Endothelial cell of umbilical vein (primary cell): ENCODE measurements at regions not wholly inside any gene's neighbourhood (a gene's known extent, or its start where the extent isn't known, plus 50 kb on each side); places are given as distances from the start of the nearest gene placed in this dataset.

ENCODE experiments used
- POLR2A ChIP-seq: IDR thresholded peaks from 2 replicates; pipeline ENCODE4 v1.6.1; 2012; ENCODE audit warnings: low read depth, mild to moderate bottlenecking, control low read depth, low read length
- POLR2AphosphoS5 ChIP-seq: IDR thresholded peaks from 2 replicates; pipeline ENCODE4 v1.6.1; 2012; ENCODE audit warnings: low read depth, mild to moderate bottlenecking, control low read depth, low read length, moderate library complexity; ENCODE audit not compliant: insufficient read depth
- TF ChIP-seq, protein P1 (sequence below), 2 donors: IDR thresholded peaks; 1 replicate in 1 of 2; 2 replicates in 1 of 2; pipeline ENCODE4 v1.5.1; 2011; ENCODE audit warnings: low read length in 2 of 2, mild to moderate bottlenecking in 2 of 2, moderate library complexity in 2 of 2, control low read depth in 1 of 2, inconsistent platforms in 1 of 2, low read depth in 1 of 2; ENCODE audit not compliant: insufficient read depth in 1 of 2; ENCODE audit errors: extremely low read depth in 1 of 2

DNA sequence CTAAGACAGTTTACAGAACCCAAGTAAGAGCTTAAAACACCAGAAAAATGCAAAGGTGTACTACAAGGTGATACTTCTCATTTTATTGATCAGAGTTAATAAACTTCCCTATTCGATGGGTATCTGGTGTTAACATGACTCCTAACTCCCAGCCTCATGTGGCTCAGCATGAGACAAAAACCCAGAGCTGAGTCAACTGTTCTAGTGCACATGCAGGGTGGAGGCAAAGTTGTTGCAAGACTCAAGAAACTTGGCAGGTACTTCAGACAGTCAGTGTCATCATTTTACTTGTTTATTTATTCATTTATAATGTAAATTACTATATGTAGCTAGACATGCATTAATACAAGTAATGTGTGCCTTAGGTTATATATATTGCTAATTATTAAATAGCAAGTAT is 216.6 kb upstream of the DSEL start:
- TF ChIP-seq POLR2A: no peak
- TF ChIP-seq, protein P1, sequence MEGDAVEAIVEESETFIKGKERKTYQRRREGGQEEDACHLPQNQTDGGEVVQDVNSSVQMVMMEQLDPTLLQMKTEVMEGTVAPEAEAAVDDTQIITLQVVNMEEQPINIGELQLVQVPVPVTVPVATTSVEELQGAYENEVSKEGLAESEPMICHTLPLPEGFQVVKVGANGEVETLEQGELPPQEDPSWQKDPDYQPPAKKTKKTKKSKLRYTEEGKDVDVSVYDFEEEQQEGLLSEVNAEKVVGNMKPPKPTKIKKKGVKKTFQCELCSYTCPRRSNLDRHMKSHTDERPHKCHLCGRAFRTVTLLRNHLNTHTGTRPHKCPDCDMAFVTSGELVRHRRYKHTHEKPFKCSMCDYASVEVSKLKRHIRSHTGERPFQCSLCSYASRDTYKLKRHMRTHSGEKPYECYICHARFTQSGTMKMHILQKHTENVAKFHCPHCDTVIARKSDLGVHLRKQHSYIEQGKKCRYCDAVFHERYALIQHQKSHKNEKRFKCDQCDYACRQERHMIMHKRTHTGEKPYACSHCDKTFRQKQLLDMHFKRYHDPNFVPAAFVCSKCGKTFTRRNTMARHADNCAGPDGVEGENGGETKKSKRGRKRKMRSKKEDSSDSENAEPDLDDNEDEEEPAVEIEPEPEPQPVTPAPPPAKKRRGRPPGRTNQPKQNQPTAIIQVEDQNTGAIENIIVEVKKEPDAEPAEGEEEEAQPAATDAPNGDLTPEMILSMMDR (IDR thresholded peaks at IDR 0.05; ENCODE audit: extremely low read depth in 1 of 2, insufficient read depth in 1 of 2, low read depth in 1 of 2, low read length in 2 of 2): no peak
- TF ChIP-seq POLR2AphosphoS5: no peak
